ENCODE measurements at regions not wholly inside any gene's neighbourhood (a gene's known extent, or its start where the extent isn't known, plus 50 kb on each side); places are given as distances from the start of the nearest gene placed in this dataset.

DNA sequence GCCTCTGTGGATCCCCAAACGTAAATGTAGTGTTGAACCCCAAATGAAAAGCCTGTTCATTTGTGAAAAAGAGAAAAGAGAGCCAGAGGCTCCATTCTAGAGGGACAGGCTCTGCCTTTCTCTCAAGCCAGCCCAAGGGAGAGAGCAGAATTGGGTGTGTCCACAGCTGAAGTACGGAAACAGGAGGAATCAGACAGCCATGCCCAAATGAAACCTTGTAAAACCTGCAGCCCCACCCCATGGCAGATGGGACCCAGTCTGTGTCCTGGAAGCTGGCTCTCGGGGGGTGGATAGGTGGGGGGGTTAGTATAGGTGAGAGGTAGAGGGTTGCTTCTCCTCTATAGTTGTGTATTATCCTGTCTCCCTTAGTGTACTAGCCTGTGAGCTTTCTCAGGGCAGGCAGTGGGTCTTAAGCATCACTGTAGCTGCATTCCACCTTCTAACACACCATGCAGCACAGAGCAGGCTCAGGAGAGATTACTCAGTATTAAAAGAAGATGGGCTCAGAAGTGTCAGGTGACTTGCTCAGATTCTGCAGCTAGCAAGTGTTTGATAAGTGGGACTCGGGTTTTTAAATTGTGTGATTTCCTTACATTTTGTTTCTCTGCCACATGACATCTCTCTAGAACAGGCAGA, 67.4 kb upstream of the SIPA1L2 start:
- Histone ChIP-seq H3K9me3 (ENCODE audit: control insufficient read depth in 2 of 3, insufficient read depth in 1 of 3, low read length in 3 of 3) (no peaks in the 10 kb centered on the region), H3K36me3 (ENCODE audit: control insufficient read depth in 2 of 3, insufficient read depth in 3 of 3, low read length in 3 of 3) (no peaks in the 10 kb centered on the region), H3K9ac (ENCODE audit: low read length in 3 of 3) (no peak overlapping the region), H3K4me3 (ENCODE audit: low read length in 3 of 3) (no peak overlapping the region), H3K27ac (ENCODE audit: low read depth in 2 of 2, low read length in 2 of 2) (no peak overlapping the region), H3K27me3 (ENCODE audit: control insufficient read depth, insufficient read depth, low read length) (no peaks in the 10 kb centered on the region), H3K4me1 (ENCODE audit: control insufficient read depth in 2 of 3, insufficient read depth in 2 of 3, low read depth in 1 of 3, low read length in 3 of 3) (no peaks in the 10 kb centered on the region)
- no peak for DNase-seq
- intact Hi-C loops (cut with DNase I), result no loop called here
- TF ChIP-seq, protein P1, sequence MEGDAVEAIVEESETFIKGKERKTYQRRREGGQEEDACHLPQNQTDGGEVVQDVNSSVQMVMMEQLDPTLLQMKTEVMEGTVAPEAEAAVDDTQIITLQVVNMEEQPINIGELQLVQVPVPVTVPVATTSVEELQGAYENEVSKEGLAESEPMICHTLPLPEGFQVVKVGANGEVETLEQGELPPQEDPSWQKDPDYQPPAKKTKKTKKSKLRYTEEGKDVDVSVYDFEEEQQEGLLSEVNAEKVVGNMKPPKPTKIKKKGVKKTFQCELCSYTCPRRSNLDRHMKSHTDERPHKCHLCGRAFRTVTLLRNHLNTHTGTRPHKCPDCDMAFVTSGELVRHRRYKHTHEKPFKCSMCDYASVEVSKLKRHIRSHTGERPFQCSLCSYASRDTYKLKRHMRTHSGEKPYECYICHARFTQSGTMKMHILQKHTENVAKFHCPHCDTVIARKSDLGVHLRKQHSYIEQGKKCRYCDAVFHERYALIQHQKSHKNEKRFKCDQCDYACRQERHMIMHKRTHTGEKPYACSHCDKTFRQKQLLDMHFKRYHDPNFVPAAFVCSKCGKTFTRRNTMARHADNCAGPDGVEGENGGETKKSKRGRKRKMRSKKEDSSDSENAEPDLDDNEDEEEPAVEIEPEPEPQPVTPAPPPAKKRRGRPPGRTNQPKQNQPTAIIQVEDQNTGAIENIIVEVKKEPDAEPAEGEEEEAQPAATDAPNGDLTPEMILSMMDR (IDR thresholded peaks at IDR 0.05; ENCODE audit: borderline replicate concordance, extremely low read depth, insufficient read depth), result no peak
- FAIRE-seq, result no peak

- Histone ChIP-seq H3K27me3 (ENCODE audit: control insufficient read depth, insufficient read depth, low read length) (no peaks in the 10 kb centered on the region), H3K9ac (ENCODE audit: low read length in 3 of 3) (no peak overlapping the region), H3K9me3 (ENCODE audit: control insufficient read depth in 2 of 3, insufficient read depth in 1 of 3, low read length in 3 of 3) (no peaks in the 10 kb centered on the region), H3K27ac (ENCODE audit: low read depth in 2 of 2, low read length in 2 of 2) (no peak overlapping the region), H3K4me1 (ENCODE audit: control insufficient read depth in 2 of 3, insufficient read depth in 2 of 3, low read depth in 1 of 3, low read length in 3 of 3) (no peaks in the 10 kb centered on the region), H3K4me3 (ENCODE audit: low read length in 3 of 3) (no peak overlapping the region), H3K36me3 (ENCODE audit: control insufficient read depth in 2 of 3, insufficient read depth in 3 of 3, low read length in 3 of 3) (no peaks in the 10 kb centered on the region)
- no peak for FAIRE-seq
- no peak for DNase-seq
- TF ChIP-seq, protein P1 (IDR thresholded peaks at IDR 0.05; ENCODE audit: borderline replicate concordance, extremely low read depth, insufficient read depth), result no peak
- intact Hi-C loops (cut with DNase I), result no loop called here
Measured at GRCh38 chr1:232699814-232700213, 69.9 kb upstream of the SIPA1L2 start.

- no peaks in the 10 kb centered on the region for H3K27me3 ChIP-seq (ENCODE audit: control insufficient read depth, insufficient read depth, low read length)
- no peak for DNase-seq
- H3K4me3 ChIP-seq (ENCODE audit: low read length in 3 of 3), result no peak overlapping the region
- no peak overlapping the region for H3K9ac ChIP-seq (ENCODE audit: low read length in 3 of 3)
- H3K4me1 ChIP-seq (ENCODE audit: control insufficient read depth in 2 of 3, insufficient read depth in 2 of 3, low read depth in 1 of 3, low read length in 3 of 3), result no peaks in the 10 kb centered on the region
- FAIRE-seq, result no peak
- H3K27ac ChIP-seq (ENCODE audit: low read depth in 2 of 2, low read length in 2 of 2), result no peak overlapping the region
- intact Hi-C loops (cut with DNase I), result no loop called here
- TF ChIP-seq, protein P1 (IDR thresholded peaks at IDR 0.05; ENCODE audit: borderline replicate concordance, extremely low read depth, insufficient read depth), result no peak
- H3K9me3 ChIP-seq (ENCODE audit: control insufficient read depth in 2 of 3, insufficient read depth in 1 of 3, low read length in 3 of 3), result no peaks in the 10 kb centered on the region
- H3K36me3 ChIP-seq (ENCODE audit: control insufficient read depth in 2 of 3, insufficient read depth in 3 of 3, low read length in 3 of 3), result no peaks in the 10 kb centered on the region
Measured at GRCh38 chr1:232702911-232703310, 73.0 kb upstream of the SIPA1L2 start.

DNA sequence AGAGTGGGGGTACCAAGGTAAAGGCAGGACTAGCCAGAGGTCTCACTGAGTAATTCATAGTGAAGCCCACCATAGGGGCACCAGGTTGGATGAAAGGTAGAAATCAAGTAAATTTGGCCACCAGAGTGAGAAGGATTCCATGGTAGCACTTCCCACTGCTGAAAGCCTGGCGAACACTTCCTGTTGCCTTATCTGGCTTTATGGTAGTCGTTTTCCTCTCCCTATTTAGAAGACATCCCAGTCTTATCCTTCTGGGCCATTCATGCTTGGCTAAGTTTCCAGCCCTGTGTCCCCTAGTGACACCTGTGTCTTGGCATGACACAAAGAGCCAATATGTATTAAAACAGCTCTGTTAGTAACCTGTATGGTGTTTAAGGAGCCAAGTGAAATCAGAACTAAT, 74.3 kb upstream of the SIPA1L2 start:
- H3K4me3 ChIP-seq (ENCODE audit: low read length in 3 of 3), result no peak overlapping the region
- no peak overlapping the region for H3K27ac ChIP-seq (ENCODE audit: low read depth in 2 of 2, low read length in 2 of 2)
- intact Hi-C loops (cut with DNase I), result no loop called here
- no peaks in the 10 kb centered on the region for H3K9me3 ChIP-seq (ENCODE audit: control insufficient read depth in 2 of 3, insufficient read depth in 1 of 3, low read length in 3 of 3)
- FAIRE-seq (no peak), DNase-seq (no peak)
- H3K9ac ChIP-seq (ENCODE audit: low read length in 3 of 3), result no peak overlapping the region
- no peaks in the 10 kb centered on the region for H3K4me1 ChIP-seq (ENCODE audit: control insufficient read depth in 2 of 3, insufficient read depth in 2 of 3, low read depth in 1 of 3, low read length in 3 of 3)
- no peaks in the 10 kb centered on the region for H3K27me3 ChIP-seq (ENCODE audit: control insufficient read depth, insufficient read depth, low read length)
- H3K36me3 ChIP-seq (ENCODE audit: control insufficient read depth in 2 of 3, insufficient read depth in 3 of 3, low read length in 3 of 3), result no peaks in the 10 kb centered on the region
- TF ChIP-seq, protein P1 (IDR thresholded peaks at IDR 0.05; ENCODE audit: borderline replicate concordance, extremely low read depth, insufficient read depth), result no peak

All from kidney (tissue), 13 donors.